Prostate gland (tissue), 2 donors: ENCODE measurements at regions not wholly inside any gene's neighbourhood (a gene's known extent, or its start where the extent isn't known, plus 50 kb on each side); places are given as distances from the start of the nearest gene placed in this dataset.

Experiments used
- DNase-seq: peaks from one replicate; pipeline ENCODE4 v3.0.0-alpha.2; 2019; ENCODE audit warnings: low spot score
- H3K27ac ChIP-seq, 2 donors: fragments of 200-600 bp; sonication (generic); 2 replicates each; pipeline ENCODE4 v1.5.1; 2017 to 2019
- H3K27me3 ChIP-seq: fragments of 200-600 bp; sonication (generic); replicated peaks from 2 replicates; pipeline ENCODE4 v1.5.1; 2019; ENCODE audit not compliant: insufficient read depth
- H3K36me3 ChIP-seq, 2 donors: fragments of 200-600 bp; sonication (generic); 1 replicate in 1 of 2; 2 replicates in 1 of 2; pipeline versions ENCODE4 v1.5.1 to v1.8.1; 2017 to 2019
- H3K4me1 ChIP-seq: fragments of 200-600 bp; sonication (generic); replicated peaks from 2 replicates; pipeline ENCODE4 v1.5.1; 2019
- H3K4me3 ChIP-seq, 2 donors: fragments of 200-600 bp; sonication (generic); 2 replicates each; pipeline ENCODE4 v1.5.1; 2017 to 2019
- H3K9me3 ChIP-seq: fragments of 200-600 bp; sonication (generic); 2 replicates; pipeline ENCODE4 v1.5.1; 2017
- POLR2A ChIP-seq: fragments of 450-650 bp; IDR thresholded peaks from one replicate; pipeline ENCODE4 v1.6.1; 2016; ENCODE audit warnings: antibody characterized with exemption, mild to moderate bottlenecking
- POLR2AphosphoS5 ChIP-seq: sonication (generic); formaldehyde crosslinking; IDR thresholded peaks from one replicate; pipeline ENCODE4 v1.6.1; 2017; ENCODE audit warnings: antibody characterized with exemption
- WGBS: methylation state at CpG from one replicate; pipeline ENCODE4 v1.1.5; 2018; 5-methylcytosine and 5-hydroxymethylcytosine counted together
- intact Hi-C: fragments of 100-400 bp; cut with DNase I; formaldehyde crosslinking; loops from one replicate; pipeline ENCODE4 v1.14.2; 2022
- TF ChIP-seq, protein P1 (sequence below), 4 experiments: fragments of 200-600 bp in 2 of 4; fragments of 450-650 bp in 2 of 4; sonication (generic) in 2 of 4; IDR thresholded peaks; 1 replicate in 3 of 4; 2 replicates in 1 of 4; pipeline ENCODE4 v1.5.1; 2016 to 2019; ENCODE audit warnings: antibody characterized with exemption in 4 of 4, mild to moderate bottlenecking in 2 of 4, moderate library complexity in 2 of 4

DNA sequence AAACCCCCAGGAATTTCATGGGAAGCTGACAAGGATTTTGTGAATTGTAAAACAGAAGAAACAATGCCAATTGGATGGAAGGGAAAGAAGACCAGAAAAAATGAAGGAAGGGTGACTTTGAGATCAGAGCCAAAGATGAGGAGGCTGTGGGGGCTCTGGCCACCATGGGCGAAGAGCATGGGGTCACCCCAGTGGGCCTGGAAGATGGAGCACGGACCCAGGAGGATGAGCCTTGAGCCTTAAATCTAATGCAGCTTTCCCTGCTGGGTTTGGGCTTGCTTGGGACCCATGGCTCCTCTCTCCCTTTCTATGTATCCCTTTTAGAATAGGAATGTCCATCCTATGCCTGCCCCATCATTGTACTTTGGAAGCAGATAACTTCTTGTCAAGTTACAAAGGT, 322.2 kb downstream of the TMEM121 start:
- intact Hi-C loops: no loop called here

GRCh38 chr14:105849933-105850626, 323.7 kb downstream of the TMEM121 start:
- DNase-seq: no peak
- 81% methylated on average over 10 of the region's 11 CpGs for WGBS
- TF ChIP-seq POLR2A (no peak), POLR2AphosphoS5 (no peak)
- TF ChIP-seq, protein P1, sequence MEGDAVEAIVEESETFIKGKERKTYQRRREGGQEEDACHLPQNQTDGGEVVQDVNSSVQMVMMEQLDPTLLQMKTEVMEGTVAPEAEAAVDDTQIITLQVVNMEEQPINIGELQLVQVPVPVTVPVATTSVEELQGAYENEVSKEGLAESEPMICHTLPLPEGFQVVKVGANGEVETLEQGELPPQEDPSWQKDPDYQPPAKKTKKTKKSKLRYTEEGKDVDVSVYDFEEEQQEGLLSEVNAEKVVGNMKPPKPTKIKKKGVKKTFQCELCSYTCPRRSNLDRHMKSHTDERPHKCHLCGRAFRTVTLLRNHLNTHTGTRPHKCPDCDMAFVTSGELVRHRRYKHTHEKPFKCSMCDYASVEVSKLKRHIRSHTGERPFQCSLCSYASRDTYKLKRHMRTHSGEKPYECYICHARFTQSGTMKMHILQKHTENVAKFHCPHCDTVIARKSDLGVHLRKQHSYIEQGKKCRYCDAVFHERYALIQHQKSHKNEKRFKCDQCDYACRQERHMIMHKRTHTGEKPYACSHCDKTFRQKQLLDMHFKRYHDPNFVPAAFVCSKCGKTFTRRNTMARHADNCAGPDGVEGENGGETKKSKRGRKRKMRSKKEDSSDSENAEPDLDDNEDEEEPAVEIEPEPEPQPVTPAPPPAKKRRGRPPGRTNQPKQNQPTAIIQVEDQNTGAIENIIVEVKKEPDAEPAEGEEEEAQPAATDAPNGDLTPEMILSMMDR (IDR thresholded peaks at IDR 0.05): no peak
- intact Hi-C loops: no loop called here
- H3K27ac ChIP-seq: no peak overlapping the region
- H3K27me3 ChIP-seq: no peaks in the 10 kb centered on the region
- H3K36me3 ChIP-seq: no peaks in the 10 kb centered on the region
- no peaks in the 10 kb centered on the region for H3K9me3 ChIP-seq
- H3K4me3 ChIP-seq: no peak overlapping the region
- no peaks in the 10 kb centered on the region for H3K4me1 ChIP-seq

More for the DNA sequence above, 322.2 kb downstream of the TMEM121 start:
- Histone ChIP-seq H3K27me3 (no peaks in the 10 kb centered on the region), H3K27ac (no peak overlapping the region), H3K36me3 (no peaks in the 10 kb centered on the region), H3K4me1 (no peaks in the 10 kb centered on the region), H3K4me3 (no peak overlapping the region), H3K9me3 (no peaks in the 10 kb centered on the region)
- no peak for DNase-seq
- 69% methylated on average over 2 of the region's 2 CpGs for WGBS
- TF ChIP-seq, protein P1 (IDR thresholded peaks at IDR 0.05): no peak
- TF ChIP-seq POLR2A: no peak

- 89% methylated on average over 26 of the region's 27 CpGs for WGBS
- DNase-seq: no peak
These were observed 324.6 kb downstream of the TMEM121 start for GRCh38 chr14:105850853-105851581.

GRCh38 chr14:105851716-105852377, 325.5 kb downstream of the TMEM121 start:
- intact Hi-C loops: no loop called here
- no peaks in the 10 kb centered on the region for H3K9me3 ChIP-seq
- no peaks in the 10 kb centered on the region for H3K27me3 ChIP-seq
- 78% methylated on average over 26 of the region's 26 CpGs for WGBS
- no peaks in the 10 kb centered on the region for H3K4me1 ChIP-seq
- H3K4me3 ChIP-seq: no peak overlapping the region
- no peak overlapping the region for H3K27ac ChIP-seq
- no peaks in the 10 kb centered on the region for H3K36me3 ChIP-seq
- DNase-seq: no peak
- TF ChIP-seq, protein P1 (IDR thresholded peaks at IDR 0.05): no peak
- TF ChIP-seq POLR2A: no peak
- TF ChIP-seq POLR2AphosphoS5: no peak

More at GRCh38 chr14:105850853-105851581, 324.6 kb downstream of the TMEM121 start:
- intact Hi-C loops: no loop called here
- H3K4me3 ChIP-seq: no peak overlapping the region
- H3K4me1 ChIP-seq: no peaks in the 10 kb centered on the region
- TF ChIP-seq, protein P1 (IDR thresholded peaks at IDR 0.05): no peak
- TF ChIP-seq POLR2A (no peak), POLR2AphosphoS5 (no peak)
- no peaks in the 10 kb centered on the region for H3K36me3 ChIP-seq
- H3K27ac ChIP-seq: no peak overlapping the region
- H3K27me3 ChIP-seq: no peaks in the 10 kb centered on the region
- no peaks in the 10 kb centered on the region for H3K9me3 ChIP-seq
